PFSK-1 (cell line): ENCODE measurements at regions not wholly inside any gene's neighbourhood (a gene's known extent, or its start where the extent isn't known, plus 50 kb on each side); places are given as distances from the start of the nearest gene placed in this dataset.

ENCODE experiments used
- POLR2AphosphoS5 ChIP-seq: IDR thresholded peaks from 2 replicates; pipeline ENCODE4 v1.6.1; 2012; ENCODE audit warnings: low read depth, mild to moderate bottlenecking, control low read depth, low read length, moderate library complexity
- REST ChIP-seq, 2 experiments: IDR thresholded peaks; 2 replicates each; pipeline versions ENCODE4 v1.6.1 to v1.8.0; 2011 to 2012; ENCODE audit warnings: low read depth in 2 of 2, low read length in 2 of 2, control low read depth in 1 of 2, inconsistent platforms in 1 of 2, mild to moderate bottlenecking in 1 of 2, moderate library complexity in 1 of 2; ENCODE audit not compliant: insufficient read depth in 1 of 2
- SIN3A ChIP-seq: IDR thresholded peaks from 2 replicates; pipeline ENCODE4 v1.6.1; 2012; ENCODE audit warnings: mild to moderate bottlenecking, low read length, moderate library complexity, borderline replicate concordance; ENCODE audit not compliant: insufficient read depth
- TAF1 ChIP-seq: IDR thresholded peaks from 2 replicates; pipeline ENCODE4 v1.6.1; 2012; ENCODE audit warnings: low read length, control low read depth, borderline replicate concordance; ENCODE audit not compliant: insufficient read depth

- no peak for TF ChIP-seq REST (IDR thresholded peaks at IDR 0.05; ENCODE audit: insufficient read depth in 1 of 2, low read depth in 2 of 2, low read length in 2 of 2)
- TF ChIP-seq POLR2AphosphoS5, result no peak
- no peak for TF ChIP-seq TAF1
- TF ChIP-seq SIN3A, result no peak
Observed at GRCh38 chr5:82413302-82414040, 135.3 kb upstream of the RPS23 start.
